Medulla oblongata (tissue), 1 donor: ENCODE measurements at regions not wholly inside any gene's neighbourhood (a gene's known extent, or its start where the extent isn't known, plus 50 kb on each side); places are given as distances from the start of the nearest gene placed in this dataset.

ENCODE experiments used
- DNase-seq: peaks from one replicate; pipeline ENCODE4 v3.0.0-alpha.2; 2015; ENCODE audit errors: extremely low spot score

DNA sequence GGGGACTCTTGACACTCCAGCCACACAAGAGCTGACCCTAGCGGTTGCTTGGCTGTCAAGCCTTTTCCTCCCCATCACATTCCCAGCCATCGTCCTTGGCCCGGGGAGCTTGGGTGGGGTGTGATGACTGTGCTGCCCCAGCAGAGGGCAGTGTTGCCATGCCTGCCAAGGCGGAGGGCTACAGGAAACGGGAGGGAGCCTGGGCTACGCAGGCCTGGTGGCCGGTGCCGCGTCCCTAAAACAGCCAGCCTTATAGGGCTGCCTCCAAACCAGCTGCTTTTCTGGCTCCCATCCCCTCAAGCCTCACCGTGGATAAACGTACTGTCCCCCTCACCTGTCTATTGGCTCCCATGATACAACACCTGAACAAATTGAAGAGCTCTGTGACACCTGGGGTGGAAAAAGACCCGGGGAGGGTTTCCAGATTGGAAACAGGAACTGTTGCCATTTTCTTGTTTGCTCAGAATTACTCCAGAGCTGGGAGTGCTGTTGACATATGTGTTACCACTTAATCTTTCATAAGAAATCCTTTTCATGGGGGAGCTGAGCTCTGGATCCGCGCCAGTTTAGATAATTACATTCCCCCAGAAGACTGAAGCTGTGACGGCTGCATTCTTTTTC lies 72.8 kb upstream of the ASTN2 start:
- DNase-seq, result peak; percentile 88

DNA sequence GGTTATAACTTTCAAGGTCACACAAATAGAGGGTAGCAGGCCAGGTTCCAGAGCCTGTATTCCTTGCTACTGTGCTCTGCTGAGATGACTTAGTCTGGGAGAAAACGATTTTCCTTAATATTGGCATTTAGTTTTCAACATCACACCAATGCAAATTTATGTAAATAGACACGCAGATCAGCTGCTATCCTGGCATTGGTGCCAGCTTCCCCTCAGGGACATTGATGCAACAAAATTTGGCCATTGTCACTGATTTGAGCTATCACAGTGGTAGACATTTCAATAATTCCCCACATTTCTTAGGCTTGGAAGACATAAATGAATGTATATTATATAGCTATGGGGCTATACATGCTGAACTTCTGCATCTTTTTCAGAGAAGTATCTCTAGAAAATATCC lies 71.6 kb upstream of the ASTN2 start:
- no peak for DNase-seq

DNA sequence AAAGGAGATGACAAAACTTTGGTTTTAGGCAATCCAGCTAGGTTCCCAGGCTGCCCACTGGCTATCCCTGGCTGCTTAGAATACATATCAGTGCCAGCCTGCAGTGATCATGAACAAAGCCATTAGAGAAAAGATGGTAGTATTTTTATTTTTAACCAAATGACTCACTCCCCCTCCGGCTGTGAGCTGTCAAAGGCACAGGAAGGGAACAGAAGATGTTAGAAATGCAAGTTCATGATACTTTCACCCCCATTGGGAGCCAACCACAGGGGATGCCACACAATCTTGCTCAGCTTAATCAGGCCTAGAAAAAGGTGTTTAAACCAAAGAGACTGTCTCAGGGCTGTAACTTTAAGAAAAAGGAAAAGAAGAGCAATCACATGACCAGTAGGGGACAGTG lies 70.3 kb upstream of the ASTN2 start:
- no peak for DNase-seq

DNA sequence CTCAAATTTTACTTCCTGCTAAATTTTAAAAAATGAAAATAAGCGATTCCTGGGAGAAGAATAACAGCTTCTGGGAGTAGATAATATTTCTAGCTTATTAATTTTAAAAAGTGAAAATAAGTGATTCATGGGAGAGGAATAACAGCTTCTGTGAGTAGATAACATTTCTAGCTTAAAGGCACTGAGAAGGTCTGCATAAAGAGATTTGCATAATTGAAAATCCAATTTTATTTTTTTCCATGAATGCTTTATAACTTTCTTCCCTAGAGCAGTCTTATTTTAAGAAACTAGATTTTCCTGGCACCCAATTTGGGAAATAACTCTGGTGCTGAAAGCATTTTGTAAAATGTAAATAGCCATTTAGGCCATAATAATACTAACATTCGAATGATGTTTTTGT lies 65.9 kb upstream of the ASTN2 start:
- DNase-seq, result no peak

DNA sequence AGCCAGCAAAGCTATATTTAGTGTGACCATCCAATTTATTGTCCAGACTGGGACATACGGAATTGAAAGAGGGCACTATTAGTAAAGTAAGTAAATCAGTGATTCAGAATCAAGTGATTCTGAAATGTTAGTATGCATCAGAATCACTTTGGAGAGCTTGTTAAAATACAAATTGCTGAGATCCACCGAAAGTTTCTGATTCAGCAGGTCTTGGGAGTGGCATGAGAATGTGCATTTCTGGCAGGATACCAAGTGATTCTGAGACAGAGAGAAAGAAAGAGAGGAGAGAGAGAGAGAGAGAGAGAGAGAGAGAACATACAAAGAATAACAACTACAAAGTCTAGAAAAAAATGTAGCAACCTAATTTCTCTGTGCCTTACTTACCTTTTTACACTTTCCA lies 65.4 kb upstream of the ASTN2 start:
- DNase-seq, result no peak

DNA sequence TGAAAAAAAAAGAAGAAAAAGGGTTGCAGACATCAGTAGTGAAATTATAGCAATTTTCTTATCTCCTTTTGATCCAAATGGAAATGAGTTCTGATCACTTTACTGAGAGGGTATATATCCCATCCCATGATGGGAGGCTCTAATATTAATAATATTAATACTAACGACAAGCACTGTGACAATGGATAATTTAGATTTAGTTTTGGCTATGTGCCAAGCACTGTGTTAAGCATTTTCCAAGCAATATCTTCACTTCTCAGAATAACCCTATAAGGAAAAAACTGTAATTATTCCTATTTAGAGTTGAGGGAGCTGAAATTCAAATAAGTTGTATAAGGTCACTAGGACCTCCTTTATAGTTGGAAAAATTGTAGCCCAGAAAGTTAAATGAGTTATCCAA lies 58.4 kb upstream of the ASTN2 start:
- no peak for DNase-seq

DNA sequence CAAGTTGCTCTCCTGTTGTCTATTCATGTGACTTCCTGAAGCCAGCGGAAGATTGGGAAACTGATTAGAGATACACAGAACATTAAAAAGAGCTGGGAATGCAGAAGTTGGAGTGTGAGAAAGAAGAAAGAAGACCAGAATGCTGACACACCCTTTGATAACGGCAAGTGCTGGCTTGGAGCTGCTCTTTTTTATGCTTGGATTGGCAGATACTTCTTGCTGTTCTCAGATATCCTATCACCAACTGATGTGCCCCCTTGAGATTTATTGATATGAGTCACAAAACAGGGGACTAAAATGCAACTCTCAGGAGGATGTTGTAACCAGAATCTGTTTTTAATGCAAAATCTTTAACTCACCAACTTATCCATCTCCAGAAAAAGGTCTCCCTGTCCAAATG lies 56.0 kb upstream of the ASTN2 start:
- no peak for DNase-seq

DNA sequence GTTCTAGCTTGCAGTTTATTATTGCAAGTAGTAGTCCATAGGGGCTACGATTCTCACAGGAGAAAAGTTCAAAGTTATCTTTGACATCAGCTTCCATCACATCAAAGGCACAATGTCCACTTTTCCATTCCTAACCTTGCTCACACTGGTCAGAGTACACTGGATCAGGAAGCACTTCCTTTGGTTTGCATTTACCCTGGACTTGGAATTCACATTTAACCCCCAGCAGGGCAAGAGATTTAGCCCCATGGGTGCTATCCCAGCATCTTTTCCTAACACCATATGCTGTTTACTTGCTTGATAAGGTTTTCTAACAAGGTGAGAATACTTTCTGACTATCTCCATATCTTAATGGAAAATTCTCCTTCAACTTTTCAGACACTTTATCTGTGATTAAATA lies 55.6 kb upstream of the ASTN2 start:
- DNase-seq, result no peak

DNA sequence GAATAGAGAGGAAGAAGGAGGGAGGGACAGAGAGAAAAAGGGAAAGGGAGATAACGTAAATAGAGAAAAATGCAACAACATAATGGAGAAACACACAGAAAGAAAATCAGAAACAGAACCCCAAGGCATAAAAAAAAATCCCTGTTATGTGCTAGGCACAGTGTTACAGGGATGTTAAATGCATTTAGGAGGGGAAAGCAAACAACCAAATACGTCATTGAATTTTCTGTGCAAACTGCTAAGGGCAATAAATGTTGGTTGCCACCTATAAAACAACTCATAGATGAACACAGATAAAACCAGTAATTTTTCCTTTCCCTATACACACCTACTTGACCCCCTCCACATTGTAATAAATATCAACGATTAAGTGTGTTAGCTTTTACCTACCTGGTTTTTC lies 51.3 kb upstream of the ASTN2 start:
- no peak for DNase-seq

DNA sequence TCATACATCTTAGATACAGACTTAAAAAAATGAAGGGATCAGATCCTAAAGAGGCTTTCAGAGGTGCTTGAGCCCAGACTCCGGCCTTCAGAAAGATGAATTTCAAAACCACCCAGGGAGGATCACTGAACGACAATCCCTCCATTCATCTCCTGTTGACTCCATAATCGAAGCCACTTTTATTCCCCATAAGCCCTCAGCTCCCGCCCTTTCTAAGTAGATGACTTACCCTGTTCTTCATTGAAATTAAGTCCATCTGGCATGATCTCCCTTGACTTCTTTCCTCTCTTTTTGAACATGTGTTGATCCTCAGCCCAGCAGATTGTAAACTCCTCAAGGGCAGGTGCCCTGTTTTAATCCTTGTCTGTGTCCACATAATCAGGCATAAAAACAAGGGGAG lies 50.8 kb upstream of the ASTN2 start:
- no peak for DNase-seq

DNA sequence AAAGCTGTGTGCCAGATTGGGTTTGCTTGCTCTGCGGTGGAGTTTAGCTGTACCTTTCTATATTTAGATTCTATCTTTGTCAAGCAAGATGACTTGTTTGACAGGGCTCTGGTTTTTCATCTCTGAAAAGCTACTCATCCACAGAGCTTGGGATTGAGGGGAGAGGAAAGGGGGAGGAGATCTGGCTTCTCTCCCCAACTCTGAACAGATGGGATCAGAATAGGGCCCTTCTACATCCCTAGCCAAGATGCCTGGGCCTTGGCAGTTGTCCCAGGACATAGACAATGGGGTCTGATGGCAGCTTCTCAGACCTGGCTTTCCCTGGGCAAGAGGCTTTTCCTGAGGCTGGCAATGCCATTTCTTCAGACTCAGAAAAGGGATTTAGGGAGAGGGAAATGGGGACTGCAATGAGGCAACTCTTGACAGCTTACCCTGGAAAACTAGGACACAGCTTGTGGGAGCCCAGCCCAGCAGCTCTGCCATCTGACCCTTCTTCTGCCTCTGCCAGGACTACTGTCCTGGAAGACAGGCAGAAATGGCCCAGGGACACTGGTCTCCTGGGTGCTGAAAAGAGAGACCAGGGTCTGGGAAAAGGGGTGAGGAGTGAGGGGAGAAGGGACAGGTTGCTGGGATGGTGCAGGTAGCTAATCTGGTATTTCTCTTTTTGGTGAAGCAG lies 50.2 kb upstream of the ASTN2 start:
- peak; percentile 98 for DNase-seq
